HG03469 (cell line): ENCODE measurements at regions not wholly inside any gene's neighbourhood (a gene's known extent, or its start where the extent isn't known, plus 50 kb on each side); places are given as distances from the start of the nearest gene placed in this dataset.

Experiments used
- ATAC-seq: cut with Tn5 transposase; IDR thresholded peaks from one replicate; pipeline ENCODE4 v1.9.1; 2021; ENCODE audit warnings: mild to moderate bottlenecking, moderate library complexity, moderate number of reproducible peaks; ENCODE audit not compliant: unreplicated experiment

- no peak for ATAC-seq
Observed at GRCh38 chr16:79810449-79811189, 210.1 kb upstream of the MAF start.

- no peak for ATAC-seq
Observed at GRCh38 chr16:79809376-79809775, 208.8 kb upstream of the MAF start.

GRCh38 chr16:79808731-79809130 is 208.2 kb upstream of the MAF start:
- ATAC-seq = no peak

- no peak for ATAC-seq
Observed at GRCh38 chr16:79806757-79807156, 206.2 kb upstream of the MAF start.

GRCh38 chr16:79805621-79806020 is 205.1 kb upstream of the MAF start:
- no peak for ATAC-seq

- no peak for ATAC-seq
Observed at GRCh38 chr16:79801646-79802045, 201.1 kb upstream of the MAF start.

- no peak for ATAC-seq
Observed at GRCh38 chr16:79800016-79800608, 199.6 kb upstream of the MAF start.

GRCh38 chr16:79798416-79799053 is 198.0 kb upstream of the MAF start:
- ATAC-seq = no peak

GRCh38 chr16:79797486-79797885 is 196.9 kb upstream of the MAF start:
- no peak for ATAC-seq

GRCh38 chr16:79795556-79795955 is 195.0 kb upstream of the MAF start:
- no peak for ATAC-seq

GRCh38 chr16:79794941-79795340 is 194.4 kb upstream of the MAF start:
- no peak for ATAC-seq

GRCh38 chr16:79792664-79793351 is 192.3 kb upstream of the MAF start:
- no peak for ATAC-seq

- ATAC-seq = no peak
Observed at GRCh38 chr16:79792076-79792475, 191.5 kb upstream of the MAF start.

GRCh38 chr16:79790854-79791253 is 190.3 kb upstream of the MAF start:
- no peak for ATAC-seq

GRCh38 chr16:79788949-79789348 is 188.4 kb upstream of the MAF start:
- no peak for ATAC-seq

GRCh38 chr16:79786389-79786788 is 185.9 kb upstream of the MAF start:
- no peak for ATAC-seq

GRCh38 chr16:79784007-79784406 is 183.5 kb upstream of the MAF start:
- ATAC-seq = no peak

GRCh38 chr16:79777679-79778078 is 177.1 kb upstream of the MAF start:
- ATAC-seq = no peak

- no peak for ATAC-seq
Observed at GRCh38 chr16:79776243-79776847, 175.8 kb upstream of the MAF start.

- ATAC-seq = no peak
Observed at GRCh38 chr16:79772784-79773183, 172.2 kb upstream of the MAF start.

- ATAC-seq = no peak
Observed at GRCh38 chr16:79772048-79772447, 171.5 kb upstream of the MAF start.
